Progenitor cell of endocrine pancreas (in vitro differentiated cells): ENCODE measurements at regions not wholly inside any gene's neighbourhood (a gene's known extent, or its start where the extent isn't known, plus 50 kb on each side); places are given as distances from the start of the nearest gene placed in this dataset.

Experiments
- DNase-seq: peaks from one replicate; pipeline ENCODE4 v3.0.0; 2021; ENCODE audit warnings: low spot score; ENCODE audit not compliant: unreplicated experiment
- H3K27ac Mint-ChIP-seq: 2 replicates; pipeline ENCODE4 v1.8.0; 2021; ENCODE audit warnings: mild to moderate bottlenecking, moderate library complexity, mixed read lengths
- H3K27me3 Mint-ChIP-seq: 2 replicates; pipeline ENCODE4 v1.8.0; 2021; ENCODE audit warnings: mixed read lengths
- H3K36me3 Mint-ChIP-seq: 2 replicates; pipeline ENCODE4 v1.8.0; 2022; ENCODE audit warnings: mixed read lengths; ENCODE audit not compliant: insufficient read depth
- H3K4me1 Mint-ChIP-seq: 2 replicates; pipeline ENCODE4 v1.8.0; 2021; ENCODE audit warnings: low read depth, mixed read lengths
- H3K4me3 Mint-ChIP-seq: 2 replicates; pipeline ENCODE4 v1.8.0; 2021; ENCODE audit warnings: low read depth, mild to moderate bottlenecking, moderate library complexity, mixed read lengths
- H3K9me3 Mint-ChIP-seq: 2 replicates; pipeline ENCODE4 v1.8.0; 2021; ENCODE audit warnings: low read depth, mixed read lengths
- TF ChIP-seq, protein P1 (sequence below): fragments of 200-600 bp; sonication (generic); IDR thresholded peaks from one replicate; pipeline ENCODE4 v1.5.0; 2021; ENCODE audit warnings: antibody characterized with exemption, mild to moderate bottlenecking; ENCODE audit not compliant: unreplicated experiment

DNA sequence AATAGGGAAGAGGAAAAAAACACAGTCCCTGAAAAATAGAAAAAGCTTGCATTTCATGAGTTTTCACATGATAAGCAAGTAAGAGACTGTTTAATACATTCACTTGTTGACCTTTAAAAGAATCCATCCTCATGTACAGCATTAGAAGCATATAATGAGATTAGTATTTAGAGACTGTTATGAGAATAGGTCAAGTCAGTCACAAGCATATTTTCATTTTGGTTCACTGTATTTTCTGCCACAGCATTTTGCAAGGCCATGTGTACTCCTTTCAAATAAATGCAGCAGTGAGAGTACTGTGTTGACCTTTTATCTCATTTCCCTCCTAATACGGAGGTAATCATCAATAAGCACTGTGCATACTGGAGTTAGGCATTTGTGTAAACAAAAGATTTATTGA is 162.2 kb upstream of the SETMAR start:
- DNase-seq: no peak
- Mint-ChIP-seq H3K9me3 (no peaks in the 10 kb centered on the region), H3K36me3 (no peaks in the 10 kb centered on the region), H3K4me3 (no peak overlapping the region), H3K4me1 (peaks cover 23% of the 10 kb centered on the region), H3K27me3 (no peaks in the 10 kb centered on the region), H3K27ac (no peak overlapping the region)
- TF ChIP-seq, protein P1, sequence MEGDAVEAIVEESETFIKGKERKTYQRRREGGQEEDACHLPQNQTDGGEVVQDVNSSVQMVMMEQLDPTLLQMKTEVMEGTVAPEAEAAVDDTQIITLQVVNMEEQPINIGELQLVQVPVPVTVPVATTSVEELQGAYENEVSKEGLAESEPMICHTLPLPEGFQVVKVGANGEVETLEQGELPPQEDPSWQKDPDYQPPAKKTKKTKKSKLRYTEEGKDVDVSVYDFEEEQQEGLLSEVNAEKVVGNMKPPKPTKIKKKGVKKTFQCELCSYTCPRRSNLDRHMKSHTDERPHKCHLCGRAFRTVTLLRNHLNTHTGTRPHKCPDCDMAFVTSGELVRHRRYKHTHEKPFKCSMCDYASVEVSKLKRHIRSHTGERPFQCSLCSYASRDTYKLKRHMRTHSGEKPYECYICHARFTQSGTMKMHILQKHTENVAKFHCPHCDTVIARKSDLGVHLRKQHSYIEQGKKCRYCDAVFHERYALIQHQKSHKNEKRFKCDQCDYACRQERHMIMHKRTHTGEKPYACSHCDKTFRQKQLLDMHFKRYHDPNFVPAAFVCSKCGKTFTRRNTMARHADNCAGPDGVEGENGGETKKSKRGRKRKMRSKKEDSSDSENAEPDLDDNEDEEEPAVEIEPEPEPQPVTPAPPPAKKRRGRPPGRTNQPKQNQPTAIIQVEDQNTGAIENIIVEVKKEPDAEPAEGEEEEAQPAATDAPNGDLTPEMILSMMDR: no peak

DNA sequence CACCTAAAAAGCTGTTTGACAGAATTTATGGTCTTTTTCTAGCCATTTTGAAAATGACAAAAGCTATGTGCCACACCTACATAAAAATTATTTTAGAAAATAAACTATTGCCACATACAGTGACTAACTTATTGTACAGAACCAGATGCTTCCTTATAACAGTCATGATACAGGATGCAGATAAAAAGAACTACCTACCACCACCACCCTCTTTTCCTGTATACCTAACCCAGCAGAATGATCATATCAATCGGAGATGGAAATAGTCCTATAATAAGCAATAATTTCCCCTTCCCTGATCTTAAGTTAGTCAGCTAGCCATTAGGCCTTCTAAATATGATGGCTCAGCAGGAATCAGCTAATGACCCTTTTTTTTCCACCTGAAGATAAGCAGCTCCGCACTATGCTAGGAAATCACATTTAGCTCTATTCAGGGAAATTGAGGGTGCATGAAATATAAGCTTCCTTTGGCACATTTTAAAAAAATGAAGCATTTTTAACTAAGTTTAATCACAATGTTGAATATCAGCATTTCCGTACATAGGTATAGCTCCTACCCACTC is 155.5 kb upstream of the SETMAR start:
- no peak overlapping the region for H3K4me3 Mint-ChIP-seq
- H3K36me3 Mint-ChIP-seq: no peaks in the 10 kb centered on the region
- H3K27me3 Mint-ChIP-seq: no peaks in the 10 kb centered on the region

DNA sequence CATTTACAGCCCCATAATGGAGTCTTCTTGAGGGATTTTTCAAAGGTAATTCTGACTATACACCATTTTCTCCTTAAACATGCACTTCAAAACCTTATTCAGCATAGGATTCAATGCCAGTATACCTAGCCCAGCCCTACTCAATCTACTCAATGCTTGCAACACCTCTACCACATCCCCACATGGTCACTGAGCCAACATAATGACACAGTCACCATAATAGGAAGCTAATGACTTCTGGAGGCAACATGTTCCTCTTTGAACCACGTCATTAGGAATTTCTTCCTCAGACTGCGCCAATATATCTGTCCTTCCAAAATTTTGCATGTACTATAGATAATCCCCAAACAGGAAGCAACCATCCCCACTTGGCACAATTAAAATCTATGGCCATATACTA is 153.9 kb upstream of the SETMAR start:
- Mint-ChIP-seq H3K27ac (no peak overlapping the region), H3K36me3 (no peaks in the 10 kb centered on the region), H3K27me3 (no peaks in the 10 kb centered on the region), H3K9me3 (no peaks in the 10 kb centered on the region), H3K4me1 (no peaks in the 10 kb centered on the region), H3K4me3 (no peak overlapping the region)
- TF ChIP-seq, protein P1: no peak
- DNase-seq: no peak

More for the DNA sequence above, 155.5 kb upstream of the SETMAR start:
- Mint-ChIP-seq H3K4me1 (peaks cover 7% of the 10 kb centered on the region), H3K27ac (no peak overlapping the region), H3K9me3 (no peaks in the 10 kb centered on the region)
- TF ChIP-seq, protein P1: no peak
- no peak for DNase-seq

DNA sequence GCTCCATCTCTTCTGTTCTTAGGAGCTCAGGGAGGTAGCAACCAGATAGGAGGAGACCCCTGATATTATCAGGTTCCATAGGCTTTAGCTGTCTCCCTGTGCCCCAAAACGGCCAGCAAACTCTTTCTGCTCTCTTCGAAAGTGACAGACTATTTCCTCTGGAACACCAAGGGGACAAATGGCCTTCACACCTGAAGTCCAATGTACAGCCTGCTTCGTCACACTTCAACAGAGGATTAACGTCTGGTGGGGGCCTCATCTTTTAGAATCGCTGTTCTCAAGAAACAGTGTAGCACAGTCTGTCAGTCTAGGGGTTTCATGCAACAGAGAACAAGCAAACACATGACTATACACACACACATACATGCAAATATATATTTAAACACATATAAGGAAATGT is 152.4 kb upstream of the SETMAR start:
- TF ChIP-seq, protein P1: no peak
- Mint-ChIP-seq H3K36me3 (no peaks in the 10 kb centered on the region), H3K4me3 (no peak overlapping the region), H3K27me3 (no peaks in the 10 kb centered on the region), H3K4me1 (no peaks in the 10 kb centered on the region), H3K27ac (no peak overlapping the region), H3K9me3 (no peaks in the 10 kb centered on the region)
- DNase-seq: no peak

DNA sequence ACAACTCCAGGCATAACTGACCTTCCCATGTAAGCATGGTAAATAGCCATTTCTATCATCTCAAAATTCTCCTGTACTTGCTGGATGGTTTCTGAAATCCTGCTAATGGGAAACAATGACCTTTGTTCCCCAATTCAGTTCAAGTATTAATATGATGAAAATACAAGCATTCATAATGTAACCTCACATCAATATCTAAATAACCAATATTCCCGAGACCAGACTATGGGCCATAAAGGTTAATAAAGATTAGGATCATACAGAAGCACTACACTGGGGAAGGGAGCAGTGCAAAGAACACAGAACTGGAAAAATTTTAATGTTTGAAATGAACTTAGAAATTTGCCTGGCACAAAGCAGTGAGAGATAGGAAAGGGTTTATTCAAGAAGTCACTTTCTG is 151.3 kb upstream of the SETMAR start:
- DNase-seq: no peak
- H3K27me3 Mint-ChIP-seq: peaks cover 2% of the 10 kb centered on the region
- H3K4me3 Mint-ChIP-seq: no peak overlapping the region
- no peak overlapping the region for H3K27ac Mint-ChIP-seq
- no peaks in the 10 kb centered on the region for H3K9me3 Mint-ChIP-seq
- H3K4me1 Mint-ChIP-seq: no peaks in the 10 kb centered on the region
- no peaks in the 10 kb centered on the region for H3K36me3 Mint-ChIP-seq
- TF ChIP-seq, protein P1: no peak
